DMS53 treated with DMSO at 0.1 percent for 48 hours (cell line): ENCODE measurements at regions not wholly inside any gene's neighbourhood (a gene's known extent, or its start where the extent isn't known, plus 50 kb on each side); places are given as distances from the start of the nearest gene placed in this dataset.

ENCODE experiments used
- DNase-seq: peaks from one replicate; lab custom pipeline; 2025; ENCODE audit not compliant: unreplicated experiment; lab: John Stamatoyannopoulos, UW

GRCh38 chr11:116134450-116134849 lies 630.2 kb upstream of the CADM1 start:
- no peak for DNase-seq

- DNase-seq, result no peak
Observed at GRCh38 chr11:116132273-116132978, 628.2 kb upstream of the CADM1 start.

GRCh38 chr11:116130122-116130521 lies 625.9 kb upstream of the CADM1 start:
- DNase-seq, result no peak

DNA sequence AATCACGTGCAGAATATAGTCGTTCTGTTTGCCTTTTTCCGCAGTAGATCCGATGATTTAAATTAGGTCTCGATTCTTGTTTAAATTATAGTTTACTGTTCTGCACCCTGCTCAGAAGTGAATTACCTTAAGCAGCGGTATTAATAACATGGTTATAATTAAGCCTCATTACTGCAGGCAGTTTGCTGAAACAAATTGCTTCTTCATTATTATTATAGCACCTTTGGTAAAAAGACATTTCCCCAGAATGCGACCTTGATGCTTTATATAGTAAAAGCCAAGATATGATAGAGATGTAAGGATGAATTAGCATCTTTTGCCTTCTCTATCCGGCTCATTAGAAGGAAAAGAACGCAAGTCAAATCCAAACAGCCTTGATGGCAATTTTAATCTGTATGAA lies 625.2 kb upstream of the CADM1 start:
- DNase-seq, result no peak

GRCh38 chr11:116126562-116126961 lies 622.3 kb upstream of the CADM1 start:
- DNase-seq, result no peak

DNA sequence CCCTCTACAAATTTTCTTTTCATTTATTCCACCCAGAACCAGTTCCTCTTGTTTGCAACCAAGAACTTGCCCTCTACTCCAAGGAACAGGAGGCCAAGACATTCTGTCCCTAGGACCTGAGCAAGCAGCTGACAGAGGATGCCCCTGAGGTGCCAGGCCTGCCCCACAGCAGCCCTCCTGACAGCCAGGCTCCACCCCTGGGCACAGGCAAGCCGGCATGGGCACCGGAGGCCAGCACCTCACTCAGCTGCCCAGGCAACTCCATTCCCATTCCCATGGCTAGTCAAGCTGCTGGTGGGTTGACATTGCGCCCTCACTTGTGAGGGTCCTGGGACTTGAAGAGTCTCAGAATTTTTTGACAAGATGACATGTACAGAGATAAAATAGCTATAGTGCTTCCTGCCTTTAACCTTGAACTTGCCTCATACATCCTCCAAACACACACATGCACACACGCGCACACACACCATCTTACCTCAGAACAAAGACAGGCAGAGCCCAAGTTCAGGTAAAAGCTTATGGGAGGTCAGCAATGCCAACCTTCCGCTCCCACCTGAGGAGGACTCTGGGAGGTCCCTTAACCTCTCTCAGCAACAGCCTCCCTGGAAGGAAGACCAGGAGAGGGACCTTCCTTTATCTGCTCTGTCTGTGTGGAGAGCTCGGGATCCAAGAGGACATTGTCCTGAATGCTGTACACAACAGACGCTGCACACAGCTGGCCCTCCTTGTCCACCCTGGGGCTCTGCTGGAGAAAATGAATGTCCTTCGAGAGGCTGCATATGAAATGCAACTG lies 620.9 kb upstream of the CADM1 start:
- DNase-seq, result no peak

DNA sequence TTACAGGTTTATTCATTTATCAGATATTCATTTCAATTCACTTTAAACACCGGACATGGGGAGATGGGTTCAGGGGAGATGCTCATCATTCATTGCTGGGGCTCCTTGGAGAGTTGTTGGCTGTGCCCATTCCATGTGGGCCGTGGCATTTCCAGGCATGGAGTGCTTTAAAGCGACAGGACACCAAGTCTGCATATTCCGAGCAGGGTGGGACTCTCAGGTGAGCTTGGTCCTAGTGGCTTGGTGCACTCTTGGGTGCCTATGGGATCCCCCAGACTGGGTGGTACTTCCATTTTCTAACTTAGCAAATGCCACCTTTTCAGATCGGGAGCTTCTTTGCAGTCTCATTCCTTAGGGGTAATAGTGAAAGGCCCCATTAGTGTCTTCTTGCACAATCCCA lies 619.5 kb upstream of the CADM1 start:
- no peak for DNase-seq

- DNase-seq, result no peak
Observed at GRCh38 chr11:116122697-116123472, 618.7 kb upstream of the CADM1 start.

DNA sequence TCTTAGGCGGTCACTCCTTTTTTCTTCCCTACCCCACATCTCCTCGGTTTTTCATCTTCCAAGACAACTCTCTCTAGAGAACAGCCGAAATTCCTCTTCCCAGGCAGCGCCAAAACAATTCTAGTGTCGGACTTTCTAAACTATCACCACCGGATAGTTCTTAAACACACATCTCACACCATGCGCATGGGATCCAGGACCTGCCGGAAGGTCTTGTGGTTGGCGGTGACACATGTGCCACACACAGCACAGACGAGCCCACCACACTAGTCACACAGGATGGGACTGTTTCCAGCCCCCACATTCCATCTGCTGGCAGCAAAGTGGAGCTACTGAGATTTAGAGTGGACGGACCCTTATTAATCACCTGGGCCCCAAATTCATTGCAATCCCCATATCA lies 614.9 kb upstream of the CADM1 start:
- no peak for DNase-seq

DNA sequence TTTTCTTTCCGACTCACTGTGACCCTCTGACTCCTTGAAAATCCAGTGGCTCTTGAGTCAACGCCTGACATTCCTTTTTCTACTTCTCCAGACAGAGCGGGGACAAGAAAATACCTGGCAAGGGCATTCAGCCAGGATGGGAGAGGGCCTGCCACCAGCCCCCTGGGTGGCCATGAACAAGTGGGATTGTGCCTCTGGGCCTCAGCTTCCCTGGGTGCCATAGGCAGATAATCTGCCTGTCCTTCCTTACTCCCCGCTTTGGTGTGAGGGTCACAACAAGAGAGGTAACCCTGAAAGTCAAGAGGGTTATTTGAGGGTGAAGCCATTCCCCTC lies 613.9 kb upstream of the CADM1 start:
- DNase-seq, result no peak

DNA sequence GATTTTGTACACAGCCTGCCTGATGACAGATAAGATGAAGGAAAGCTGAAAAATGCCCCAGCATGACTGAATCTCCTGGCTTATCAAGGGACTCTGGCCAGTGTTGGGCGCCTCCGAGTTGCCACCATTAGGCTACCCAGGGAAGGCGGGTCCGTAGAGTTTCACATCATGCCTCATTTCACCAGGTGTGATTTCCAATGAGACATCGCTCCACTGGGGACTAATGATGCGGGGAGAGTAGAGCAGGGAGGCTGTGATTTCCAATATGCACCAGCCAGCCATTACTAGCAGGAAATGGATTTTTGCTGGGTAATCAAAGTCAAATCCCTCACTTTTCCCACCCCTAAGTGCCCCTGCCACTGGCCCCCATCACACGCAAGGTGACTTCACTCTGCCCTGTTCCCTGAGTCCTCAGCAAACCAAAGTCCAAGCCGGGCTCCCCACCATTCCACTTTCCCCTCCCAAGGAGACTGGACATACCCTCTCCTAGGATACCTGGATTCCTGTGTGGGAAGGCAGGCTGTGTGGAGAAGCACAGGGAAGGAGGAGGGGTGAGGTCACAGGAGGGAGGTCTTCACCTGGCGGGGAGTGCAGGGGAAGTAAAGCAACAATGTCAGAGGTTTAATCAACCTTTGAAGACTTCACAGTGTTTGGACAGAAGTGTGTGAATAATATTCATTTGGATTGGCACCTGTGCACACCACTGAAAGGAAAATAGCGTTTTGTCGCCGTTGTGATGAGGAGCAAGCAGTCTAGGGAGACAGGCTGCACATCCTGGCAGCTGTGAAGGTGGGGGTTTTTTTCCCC lies 613.3 kb upstream of the CADM1 start:
- DNase-seq, result no peak

GRCh38 chr11:116115801-116116200 lies 611.6 kb upstream of the CADM1 start:
- no peak for DNase-seq

DNA sequence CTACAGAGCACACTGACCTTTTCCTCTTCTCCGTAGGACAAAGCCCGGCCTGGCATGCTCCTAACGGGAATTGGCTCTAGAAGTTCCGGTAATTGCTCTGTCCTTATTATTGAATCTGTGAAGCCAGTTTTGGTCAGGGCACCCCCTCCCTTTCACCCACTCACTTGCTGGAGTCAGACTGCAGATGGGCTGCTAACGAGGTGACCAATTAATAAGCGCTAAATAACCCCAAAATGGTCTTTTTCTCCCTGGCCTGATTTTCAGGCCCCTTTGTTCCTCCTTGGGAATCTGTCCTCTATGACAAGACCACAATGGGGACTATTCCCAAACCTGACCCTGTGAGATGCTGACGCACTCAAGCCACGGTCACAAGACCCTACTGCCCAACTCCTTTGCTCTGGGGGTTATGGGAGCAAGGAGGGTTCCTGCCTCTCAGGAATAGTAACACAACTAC lies 610.0 kb upstream of the CADM1 start:
- DNase-seq, result no peak

- DNase-seq, result no peak
Observed at GRCh38 chr11:116112087-116112935, 608.1 kb upstream of the CADM1 start.

DNA sequence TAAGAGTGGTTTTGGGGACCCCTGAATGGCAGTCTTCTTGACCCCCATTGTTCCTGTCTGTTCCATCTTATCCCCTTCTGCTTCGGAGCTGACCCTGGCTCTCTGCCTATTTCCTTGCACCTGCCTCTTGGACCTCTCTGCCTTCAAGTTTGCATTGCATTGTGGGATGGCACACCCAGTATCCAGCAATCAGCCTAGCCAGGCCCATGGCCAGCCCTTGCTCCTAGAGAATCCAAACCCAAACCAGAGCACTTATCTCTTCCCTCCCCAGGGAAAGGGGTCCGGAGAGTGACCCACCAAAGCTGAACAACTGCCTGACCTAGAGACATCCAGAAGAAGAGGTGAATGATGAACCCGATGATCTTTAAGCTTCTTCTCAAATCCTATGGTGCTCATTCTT lies 607.3 kb upstream of the CADM1 start:
- DNase-seq, result no peak

DNA sequence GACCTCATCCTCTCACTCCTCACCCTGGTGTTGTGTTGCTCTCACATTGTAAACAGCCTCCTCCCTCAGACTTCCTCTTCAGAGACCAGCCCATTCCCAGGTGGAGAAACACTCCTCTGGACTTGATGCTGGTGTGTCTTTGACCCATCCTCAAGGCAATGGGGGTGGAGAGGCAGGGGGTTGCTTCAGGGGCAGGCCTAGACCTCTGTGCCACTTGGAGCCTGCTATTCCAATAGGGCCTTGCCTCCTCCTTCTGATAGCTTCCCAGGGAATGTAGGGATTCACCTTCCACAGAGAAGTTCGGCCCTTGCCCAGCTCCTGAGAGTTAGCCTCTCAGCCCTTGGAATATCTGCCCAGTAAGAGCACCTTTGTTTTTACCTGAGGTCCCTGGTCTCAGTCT lies 606.6 kb upstream of the CADM1 start:
- no peak for DNase-seq

DNA sequence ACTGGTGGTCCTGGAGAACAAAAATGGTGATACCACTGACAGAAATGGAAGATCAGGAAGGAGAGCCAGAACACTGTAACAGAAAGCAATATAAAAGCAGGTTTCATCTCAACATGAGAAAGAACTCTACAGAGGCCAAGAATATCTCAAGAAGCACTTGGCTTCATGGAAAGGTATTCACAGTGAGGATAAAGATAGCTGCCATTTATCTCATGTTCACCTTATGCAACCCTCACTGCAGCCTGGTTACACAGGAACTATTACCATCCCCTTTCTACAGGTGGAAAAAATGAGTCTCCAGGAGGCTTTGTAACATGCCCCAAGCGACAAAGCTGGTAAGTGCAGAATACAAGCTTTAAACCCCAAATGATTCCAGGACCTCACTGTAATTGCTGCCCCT lies 606.1 kb upstream of the CADM1 start:
- no peak for DNase-seq

GRCh38 chr11:116109228-116109627 lies 605.0 kb upstream of the CADM1 start:
- peak; percentile 71 for DNase-seq

- DNase-seq, result no peak
Observed at GRCh38 chr11:116108161-116108560, 603.9 kb upstream of the CADM1 start.

GRCh38 chr11:116107229-116107628 lies 603.0 kb upstream of the CADM1 start:
- DNase-seq, result no peak
